Fibroblast of mammary gland (primary cell): ENCODE measurements at regions not wholly inside any gene's neighbourhood (a gene's known extent, or its start where the extent isn't known, plus 50 kb on each side); places are given as distances from the start of the nearest gene placed in this dataset.

Experiments used
- DNase-seq: peaks from one replicate; pipeline ENCODE4 v3.0.0-alpha.2; 2010; ENCODE audit warnings: low read depth
- H3K4me3 ChIP-seq: 2 replicates; pipeline ENCODE4 v1.5.1; 2011; ENCODE audit warnings: low read depth, mild to moderate bottlenecking, low read length, moderate library complexity; ENCODE audit not compliant: control insufficient read depth
- TF ChIP-seq, protein P1 (sequence below): conservative IDR thresholded peaks from 2 replicates; pipeline ENCODE4 v1.5.1; 2011; ENCODE audit warnings: low read depth, low read length, inconsistent platforms; ENCODE audit not compliant: control insufficient read depth, insufficient read depth

DNA sequence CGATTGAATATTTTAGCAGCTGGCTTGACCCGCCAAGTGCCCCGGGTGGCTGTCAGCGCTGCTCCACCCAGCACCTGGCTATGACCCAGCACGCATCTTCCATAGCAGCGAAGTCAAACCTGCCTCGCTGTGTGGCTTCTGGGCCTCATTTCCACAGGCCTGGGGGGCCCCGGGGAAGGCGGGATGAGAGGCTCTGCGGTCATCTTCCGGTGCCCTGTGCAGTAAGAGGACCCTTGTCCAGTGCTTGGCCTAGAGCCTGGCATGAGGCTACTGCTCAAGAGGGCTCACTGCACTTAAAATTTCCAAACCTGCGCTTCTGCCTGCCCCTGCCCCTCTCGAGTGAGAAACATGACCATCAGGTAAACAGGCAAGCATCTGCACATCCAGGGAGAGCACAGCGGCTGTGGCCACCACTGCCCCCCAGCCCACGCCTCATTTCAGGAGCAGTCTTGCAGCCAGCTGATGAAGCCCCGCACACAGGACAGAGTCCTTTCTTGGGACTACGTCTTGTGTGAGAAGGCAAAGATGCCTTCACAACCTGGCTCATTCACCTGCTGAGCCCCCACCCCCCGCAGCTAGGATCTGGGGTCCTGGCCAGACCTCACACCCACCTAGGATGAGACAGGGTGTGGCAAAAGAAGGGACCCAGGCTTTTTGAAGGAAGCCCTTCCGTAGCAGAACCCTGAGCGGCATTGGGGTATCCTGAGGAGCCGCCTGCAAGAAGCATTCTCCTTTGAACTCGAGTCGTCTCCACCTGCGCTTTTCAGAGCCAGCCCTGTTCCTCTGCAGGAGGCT is 69.5 kb upstream of the UNC5A start:
- DNase-seq: no peak
- no peak overlapping the region for H3K4me3 ChIP-seq
- TF ChIP-seq, protein P1, sequence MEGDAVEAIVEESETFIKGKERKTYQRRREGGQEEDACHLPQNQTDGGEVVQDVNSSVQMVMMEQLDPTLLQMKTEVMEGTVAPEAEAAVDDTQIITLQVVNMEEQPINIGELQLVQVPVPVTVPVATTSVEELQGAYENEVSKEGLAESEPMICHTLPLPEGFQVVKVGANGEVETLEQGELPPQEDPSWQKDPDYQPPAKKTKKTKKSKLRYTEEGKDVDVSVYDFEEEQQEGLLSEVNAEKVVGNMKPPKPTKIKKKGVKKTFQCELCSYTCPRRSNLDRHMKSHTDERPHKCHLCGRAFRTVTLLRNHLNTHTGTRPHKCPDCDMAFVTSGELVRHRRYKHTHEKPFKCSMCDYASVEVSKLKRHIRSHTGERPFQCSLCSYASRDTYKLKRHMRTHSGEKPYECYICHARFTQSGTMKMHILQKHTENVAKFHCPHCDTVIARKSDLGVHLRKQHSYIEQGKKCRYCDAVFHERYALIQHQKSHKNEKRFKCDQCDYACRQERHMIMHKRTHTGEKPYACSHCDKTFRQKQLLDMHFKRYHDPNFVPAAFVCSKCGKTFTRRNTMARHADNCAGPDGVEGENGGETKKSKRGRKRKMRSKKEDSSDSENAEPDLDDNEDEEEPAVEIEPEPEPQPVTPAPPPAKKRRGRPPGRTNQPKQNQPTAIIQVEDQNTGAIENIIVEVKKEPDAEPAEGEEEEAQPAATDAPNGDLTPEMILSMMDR: no peak

GRCh38 chr5:176741561-176742211 is 68.7 kb upstream of the UNC5A start:
- DNase-seq: no peak
- TF ChIP-seq, protein P1: no peak
- H3K4me3 ChIP-seq: no peak overlapping the region

- DNase-seq: no peak
- TF ChIP-seq, protein P1: no peak
- H3K4me3 ChIP-seq: no peak overlapping the region
These were observed 67.9 kb upstream of the UNC5A start for GRCh38 chr5:176742246-176743105.

DNA sequence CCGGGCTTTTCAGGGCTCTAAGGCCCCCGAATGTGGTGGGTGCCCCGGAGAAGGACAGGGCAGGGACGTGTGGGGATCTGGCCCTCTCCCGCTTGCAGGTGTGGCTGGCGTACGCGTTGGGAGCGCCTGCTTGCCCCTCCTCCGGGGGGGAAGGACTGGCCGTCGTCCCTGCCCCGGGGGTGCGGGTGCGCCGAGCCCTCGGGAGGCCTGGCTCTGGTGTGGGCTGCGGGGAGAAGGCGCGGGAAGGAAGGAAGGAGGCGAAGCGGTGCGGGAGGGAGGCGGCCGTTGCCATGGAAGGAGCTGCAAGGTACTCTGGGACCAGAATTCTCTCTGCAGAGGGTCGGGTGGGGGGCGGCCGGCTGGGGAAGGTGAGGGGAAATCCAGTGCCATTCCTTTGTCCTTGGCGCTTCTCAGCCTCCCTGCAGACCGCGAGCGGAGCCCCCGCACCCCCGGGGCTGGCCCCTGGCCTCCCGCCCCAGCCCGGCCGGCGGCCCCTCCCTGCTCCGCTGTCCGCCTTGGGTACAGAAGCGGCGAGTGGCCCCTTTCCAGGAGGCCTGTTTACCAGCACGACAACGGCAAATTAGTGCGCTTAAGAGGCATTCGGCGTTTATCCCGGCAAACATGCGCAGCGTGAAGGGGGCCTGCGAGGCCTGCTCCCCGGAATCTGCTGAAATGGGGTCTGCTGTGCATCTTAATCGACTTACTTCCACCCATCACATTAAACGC is 67.1 kb upstream of the UNC5A start:
- H3K4me3 ChIP-seq: no peak overlapping the region
- TF ChIP-seq, protein P1: no peak
- no peak for DNase-seq

DNA sequence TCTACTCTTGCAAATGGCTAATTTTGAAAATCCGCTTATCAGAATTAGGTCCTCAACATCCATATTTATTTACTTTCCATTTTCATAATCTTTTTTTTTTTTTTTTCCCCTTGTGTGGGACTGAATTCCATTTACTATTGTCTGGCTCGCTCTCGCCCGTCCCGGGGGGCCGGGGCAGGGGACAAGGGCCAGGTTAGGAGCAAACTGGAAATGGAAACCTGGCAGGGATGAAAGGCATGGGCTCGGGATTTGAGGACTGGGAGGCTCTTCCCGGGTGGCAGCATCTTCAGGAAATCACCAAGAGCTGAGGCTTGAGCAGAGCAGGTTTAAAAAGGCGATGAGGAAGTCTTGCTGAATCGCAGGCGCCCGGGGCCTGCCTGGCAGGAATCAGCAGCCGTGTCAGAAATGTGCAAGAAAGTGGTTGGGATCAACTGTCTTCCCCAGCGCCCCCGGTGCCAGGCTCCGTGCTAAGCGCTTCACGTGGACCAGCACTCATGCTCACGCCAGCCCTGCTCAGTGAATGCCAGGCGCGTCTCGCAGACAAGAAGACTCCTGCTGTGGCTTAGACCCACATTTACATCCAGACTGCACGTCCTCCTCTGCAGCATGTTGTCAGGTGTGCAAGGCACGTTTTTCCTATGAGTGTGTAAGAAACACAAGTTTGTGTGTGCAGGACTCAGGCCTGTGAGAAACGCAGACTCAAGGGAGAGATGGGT is 66.3 kb upstream of the UNC5A start:
- H3K4me3 ChIP-seq: no peak overlapping the region
- DNase-seq: no peak
- TF ChIP-seq, protein P1: no peak
